Mammary epithelial cell (primary cell): ENCODE measurements at regions not wholly inside any gene's neighbourhood (a gene's known extent, or its start where the extent isn't known, plus 50 kb on each side); places are given as distances from the start of the nearest gene placed in this dataset.

ENCODE experiments used
- EZH2 ChIP-seq: IDR thresholded peaks from 2 replicates; pipeline ENCODE4 v1.6.1; 2012; ENCODE audit warnings: low read length, inconsistent platforms, borderline replicate concordance
- TF ChIP-seq, protein P1 (sequence below), 2 donors: IDR thresholded peaks in 1 of 2; conservative IDR thresholded peaks in 1 of 2; 2 replicates each; pipeline ENCODE4 v1.5.1; 2011 to 2012; ENCODE audit warnings: inconsistent platforms in 2 of 2, low read length in 2 of 2, mild to moderate bottlenecking in 2 of 2, control low read depth in 1 of 2, low read depth in 1 of 2; ENCODE audit not compliant: insufficient read depth in 1 of 2; ENCODE audit errors: extremely low read depth in 1 of 2

DNA sequence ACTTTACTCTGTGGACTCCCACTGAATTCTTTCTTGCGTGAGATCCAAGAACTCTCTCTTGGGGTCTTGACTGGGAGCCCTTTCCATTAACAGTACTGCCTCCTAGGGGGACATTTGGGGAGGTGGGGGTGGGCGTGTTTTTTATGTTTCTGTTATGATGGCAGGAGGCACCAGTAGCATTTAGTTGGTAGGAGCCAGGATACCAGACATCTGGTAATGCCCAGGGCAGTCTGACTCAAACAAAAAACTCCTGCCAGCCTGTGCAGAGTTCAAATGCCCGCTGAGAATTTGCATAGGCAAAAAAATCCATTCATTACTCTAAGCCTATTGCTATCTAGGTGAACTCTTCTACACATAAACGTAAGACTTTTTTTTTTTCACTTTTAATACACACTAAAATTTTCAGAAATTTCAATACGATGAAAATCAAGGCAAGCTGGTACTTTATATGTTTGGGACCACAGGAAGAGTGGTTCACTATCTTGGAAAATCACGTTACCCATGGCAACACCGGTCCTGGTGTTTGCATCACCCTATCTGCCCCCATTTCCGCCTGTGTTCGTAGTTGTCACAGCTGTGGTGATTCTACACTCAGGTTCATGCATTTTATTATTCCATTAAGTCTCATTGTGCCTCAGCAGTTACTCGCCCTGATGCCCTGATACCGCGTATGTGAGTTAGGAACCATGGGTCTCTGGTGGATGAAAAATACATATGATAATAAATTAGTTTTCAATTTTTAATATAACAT is 121.1 kb upstream of the XYLT1 start:
- TF ChIP-seq, protein P1, sequence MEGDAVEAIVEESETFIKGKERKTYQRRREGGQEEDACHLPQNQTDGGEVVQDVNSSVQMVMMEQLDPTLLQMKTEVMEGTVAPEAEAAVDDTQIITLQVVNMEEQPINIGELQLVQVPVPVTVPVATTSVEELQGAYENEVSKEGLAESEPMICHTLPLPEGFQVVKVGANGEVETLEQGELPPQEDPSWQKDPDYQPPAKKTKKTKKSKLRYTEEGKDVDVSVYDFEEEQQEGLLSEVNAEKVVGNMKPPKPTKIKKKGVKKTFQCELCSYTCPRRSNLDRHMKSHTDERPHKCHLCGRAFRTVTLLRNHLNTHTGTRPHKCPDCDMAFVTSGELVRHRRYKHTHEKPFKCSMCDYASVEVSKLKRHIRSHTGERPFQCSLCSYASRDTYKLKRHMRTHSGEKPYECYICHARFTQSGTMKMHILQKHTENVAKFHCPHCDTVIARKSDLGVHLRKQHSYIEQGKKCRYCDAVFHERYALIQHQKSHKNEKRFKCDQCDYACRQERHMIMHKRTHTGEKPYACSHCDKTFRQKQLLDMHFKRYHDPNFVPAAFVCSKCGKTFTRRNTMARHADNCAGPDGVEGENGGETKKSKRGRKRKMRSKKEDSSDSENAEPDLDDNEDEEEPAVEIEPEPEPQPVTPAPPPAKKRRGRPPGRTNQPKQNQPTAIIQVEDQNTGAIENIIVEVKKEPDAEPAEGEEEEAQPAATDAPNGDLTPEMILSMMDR (conservative IDR thresholded peaks at IDR 0.05 in 1 of 2, IDR thresholded peaks at IDR 0.05 in 1 of 2; ENCODE audit: extremely low read depth in 1 of 2, insufficient read depth in 1 of 2, low read depth in 1 of 2, low read length in 2 of 2): no peak
- no peak for TF ChIP-seq EZH2
